Astrocyte (in vitro differentiated cells and primary cell): ENCODE measurements at regions not wholly inside any gene's neighbourhood (a gene's known extent, or its start where the extent isn't known, plus 50 kb on each side); places are given as distances from the start of the nearest gene placed in this dataset.
A peak's percentile ranks its signal among the peaks of the same experiment; 100 is the strongest.
"Not testable (repeated sequence)": the region's sequence is repeated elsewhere in the genome, so short reads cannot be mapped to it uniquely, and the experiment has no call there.

Experiments used
- DNase-seq: peaks from one replicate; pipeline ENCODE4 v3.0.0-alpha.2; 2010; ENCODE audit warnings: low read depth
- FAIRE-seq: peaks from 2 replicates; lab custom pipeline; 2011; peaks lifted over from hg19 to GRCh38; lab: Jason Lieb, UNC
- H2AFZ ChIP-seq: 2 replicates; pipeline ENCODE4 v1.6.0; 2012; ENCODE audit warnings: low read depth, low read length, inconsistent platforms
- H3K27ac ChIP-seq: 2 replicates; pipeline ENCODE4 v1.5.1; 2011; ENCODE audit warnings: low read depth, low read length, inconsistent platforms
- H3K27me3 ChIP-seq: 2 replicates; pipeline ENCODE4 v1.6.0; 2011; ENCODE audit warnings: low read length, inconsistent platforms; ENCODE audit not compliant: insufficient read depth
- H3K36me3 ChIP-seq: 2 replicates; pipeline ENCODE4 v1.5.1; 2011; ENCODE audit warnings: low read length, inconsistent platforms; ENCODE audit not compliant: insufficient read depth
- H3K4me1 ChIP-seq: 2 replicates; pipeline ENCODE4 v1.5.1; 2011; ENCODE audit warnings: low read length, inconsistent platforms; ENCODE audit not compliant: insufficient read depth
- H3K4me2 ChIP-seq: 2 replicates; pipeline ENCODE4 v1.6.0; 2012; ENCODE audit warnings: low read length, inconsistent platforms
- H3K4me3 ChIP-seq: 2 replicates; pipeline ENCODE4 v1.5.1; 2011; ENCODE audit warnings: low read depth, mild to moderate bottlenecking, low read length, inconsistent platforms; ENCODE audit not compliant: insufficient read depth
- H3K79me2 ChIP-seq: 2 replicates; pipeline ENCODE4 v1.6.0; 2012; ENCODE audit warnings: mild to moderate bottlenecking, low read length, inconsistent platforms; ENCODE audit not compliant: insufficient read depth
- H3K9ac ChIP-seq: 2 replicates; pipeline ENCODE4 v1.6.0; 2012; ENCODE audit warnings: mild to moderate bottlenecking, low read length, inconsistent platforms
- H3K9me3 ChIP-seq: 2 replicates; pipeline ENCODE4 v1.5.1; 2012; ENCODE audit warnings: low read depth, mild to moderate bottlenecking, low read length, inconsistent platforms; ENCODE audit not compliant: insufficient read depth
- H4K20me1 ChIP-seq: 2 replicates; pipeline ENCODE4 v1.6.0; 2012; ENCODE audit warnings: low read length, inconsistent platforms; ENCODE audit not compliant: insufficient read depth
- H3K27ac Mint-ChIP-seq: one replicate; pipeline ENCODE4 v1.8.0; 2021; ENCODE audit warnings: mild to moderate bottlenecking, mixed read lengths; ENCODE audit not compliant: unreplicated experiment
- H3K27me3 Mint-ChIP-seq: one replicate; pipeline ENCODE4 v1.8.0; 2021; ENCODE audit warnings: low read depth, mixed read lengths; ENCODE audit not compliant: unreplicated experiment
- H3K36me3 Mint-ChIP-seq: one replicate; pipeline ENCODE4 v1.8.0; 2021; ENCODE audit warnings: low read depth, mixed read lengths; ENCODE audit not compliant: unreplicated experiment
- H3K4me1 Mint-ChIP-seq: one replicate; pipeline ENCODE4 v1.8.0; 2021; ENCODE audit warnings: low read depth, mixed read lengths; ENCODE audit not compliant: unreplicated experiment
- H3K4me3 Mint-ChIP-seq: one replicate; pipeline ENCODE4 v1.8.0; 2021; ENCODE audit warnings: mild to moderate bottlenecking, moderate library complexity, mixed read lengths; ENCODE audit not compliant: unreplicated experiment
- H3K9me3 Mint-ChIP-seq: one replicate; pipeline ENCODE4 v1.8.0; 2021; ENCODE audit warnings: mild to moderate bottlenecking, mixed read lengths; ENCODE audit not compliant: unreplicated experiment
- CTCF ChIP-seq: IDR thresholded peaks from 2 replicates; pipeline ENCODE4 v1.5.1; 2011; ENCODE audit warnings: low read depth, mild to moderate bottlenecking, inconsistent platforms, low read length, moderate library complexity; ENCODE audit not compliant: insufficient read depth
- EZH2 ChIP-seq: IDR thresholded peaks from 2 replicates; pipeline ENCODE4 v1.6.1; 2012; ENCODE audit warnings: mild to moderate bottlenecking, low read length, inconsistent platforms; ENCODE audit not compliant: insufficient read depth

- no peak overlapping the region for H3K4me3 Mint-ChIP-seq
- H3K9ac ChIP-seq, result no peak overlapping the region
- DNase-seq (no peak), FAIRE-seq (no peak)
- H3K36me3 Mint-ChIP-seq, result no peaks in the 10 kb centered on the region
- no peak overlapping the region for H3K4me3 ChIP-seq
- H3K27me3 ChIP-seq, result no peaks in the 10 kb centered on the region
- H3K27me3 Mint-ChIP-seq, result no peaks in the 10 kb centered on the region
- no peaks in the 10 kb centered on the region for H3K36me3 ChIP-seq
- H3K9me3 ChIP-seq, result no peaks in the 10 kb centered on the region
- no peak for TF ChIP-seq CTCF
- TF ChIP-seq EZH2, result no peak
- H4K20me1 ChIP-seq, result no peaks in the 10 kb centered on the region
- no peaks in the 10 kb centered on the region for H3K9me3 Mint-ChIP-seq
- H3K4me1 ChIP-seq, result no peaks in the 10 kb centered on the region
- no peak overlapping the region for H2AFZ ChIP-seq
- H3K27ac Mint-ChIP-seq, result no peak overlapping the region
- H3K4me2 ChIP-seq, result no peak overlapping the region
- H3K79me2 ChIP-seq, result no peaks in the 10 kb centered on the region
- H3K4me1 Mint-ChIP-seq, result peaks cover 11% of the 10 kb centered on the region
- H3K27ac ChIP-seq, result no peak overlapping the region
Observed at GRCh38 chr3:21960033-21960432, 209.0 kb upstream of the ZNF385D start.

GRCh38 chr3:21962456-21962855 lies 211.4 kb upstream of the ZNF385D start:
- no peaks in the 10 kb centered on the region for H3K9me3 ChIP-seq
- H3K9ac ChIP-seq, result no peak overlapping the region
- H3K4me1 ChIP-seq, result no peaks in the 10 kb centered on the region
- H3K79me2 ChIP-seq, result no peaks in the 10 kb centered on the region
- no peaks in the 10 kb centered on the region for H3K36me3 ChIP-seq
- no peaks in the 10 kb centered on the region for H3K27me3 ChIP-seq
- H4K20me1 ChIP-seq, result no peaks in the 10 kb centered on the region
- peak; percentile 53 for DNase-seq
- no peak overlapping the region for H2AFZ ChIP-seq
- Mint-ChIP-seq H3K27me3 (no peaks in the 10 kb centered on the region), H3K9me3 (no peaks in the 10 kb centered on the region), H3K4me1 (peaks cover 10% of the 10 kb centered on the region), H3K36me3 (no peaks in the 10 kb centered on the region), H3K27ac (no peak overlapping the region), H3K4me3 (no peak overlapping the region)
- TF ChIP-seq EZH2, result no peak
- no peak for TF ChIP-seq CTCF
- peak; percentile 23 for FAIRE-seq
- no peak overlapping the region for H3K27ac ChIP-seq
- H3K4me2 ChIP-seq, result peak overlapping the region; percentile 35
- no peak overlapping the region for H3K4me3 ChIP-seq

GRCh38 chr3:21966457-21966856 lies 215.4 kb upstream of the ZNF385D start:
- H3K9me3 ChIP-seq, H3K79me2 ChIP-seq, FAIRE-seq, H3K4me3 ChIP-seq, H3K27me3 Mint-ChIP-seq, H3K27ac ChIP-seq, H4K20me1 ChIP-seq, H3K4me1 ChIP-seq, H3K9me3 Mint-ChIP-seq, H3K27me3 ChIP-seq, H3K36me3 Mint-ChIP-seq, H3K27ac Mint-ChIP-seq, DNase-seq, H3K9ac ChIP-seq, H3K4me3 Mint-ChIP-seq, H3K36me3 ChIP-seq, H3K4me2 ChIP-seq, H2AFZ ChIP-seq: not testable (repeated sequence)
- peaks cover 15% of the 10 kb centered on the region for H3K4me1 Mint-ChIP-seq
